ENCODE measurements at regions not wholly inside any gene's neighbourhood (a gene's known extent, or its start where the extent isn't known, plus 50 kb on each side); places are given as distances from the start of the nearest gene placed in this dataset.

- TF ChIP-seq, protein P1, sequence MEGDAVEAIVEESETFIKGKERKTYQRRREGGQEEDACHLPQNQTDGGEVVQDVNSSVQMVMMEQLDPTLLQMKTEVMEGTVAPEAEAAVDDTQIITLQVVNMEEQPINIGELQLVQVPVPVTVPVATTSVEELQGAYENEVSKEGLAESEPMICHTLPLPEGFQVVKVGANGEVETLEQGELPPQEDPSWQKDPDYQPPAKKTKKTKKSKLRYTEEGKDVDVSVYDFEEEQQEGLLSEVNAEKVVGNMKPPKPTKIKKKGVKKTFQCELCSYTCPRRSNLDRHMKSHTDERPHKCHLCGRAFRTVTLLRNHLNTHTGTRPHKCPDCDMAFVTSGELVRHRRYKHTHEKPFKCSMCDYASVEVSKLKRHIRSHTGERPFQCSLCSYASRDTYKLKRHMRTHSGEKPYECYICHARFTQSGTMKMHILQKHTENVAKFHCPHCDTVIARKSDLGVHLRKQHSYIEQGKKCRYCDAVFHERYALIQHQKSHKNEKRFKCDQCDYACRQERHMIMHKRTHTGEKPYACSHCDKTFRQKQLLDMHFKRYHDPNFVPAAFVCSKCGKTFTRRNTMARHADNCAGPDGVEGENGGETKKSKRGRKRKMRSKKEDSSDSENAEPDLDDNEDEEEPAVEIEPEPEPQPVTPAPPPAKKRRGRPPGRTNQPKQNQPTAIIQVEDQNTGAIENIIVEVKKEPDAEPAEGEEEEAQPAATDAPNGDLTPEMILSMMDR (IDR thresholded peaks at IDR 0.05), result no peak
- Histone ChIP-seq H3K4me3 (no peak overlapping the region), H3K27ac (no peak overlapping the region), H3K4me1 (no peaks in the 10 kb centered on the region), H3K27me3 (ENCODE audit: insufficient read depth in 3 of 3, low read length in 2 of 3) (no peaks in the 10 kb centered on the region), H3K36me3 (ENCODE audit: insufficient read depth in 1 of 2, low read depth in 1 of 2) (no peaks in the 10 kb centered on the region), H3K9me3 (no peaks in the 10 kb centered on the region)
- DNase-seq (no peak), ATAC-seq (no peak)
- intact Hi-C loops (cut with DNase I), result no loop called here
- 85 to 93% (median 90%) methylated on average over 4 of the region's 4 CpGs for WGBS, 3 donors
Measured at GRCh38 chr14:37899365-37899764, 303.9 kb downstream of the TTC6 start.

GRCh38 chr14:37900561-37900960, 305.1 kb downstream of the TTC6 start:
- Histone ChIP-seq H3K9me3 (no peaks in the 10 kb centered on the region), H3K27me3 (ENCODE audit: insufficient read depth in 3 of 3, low read length in 2 of 3) (no peaks in the 10 kb centered on the region), H3K4me1 (no peaks in the 10 kb centered on the region), H3K27ac (no peak overlapping the region), H3K4me3 (no peak overlapping the region), H3K36me3 (ENCODE audit: insufficient read depth in 1 of 2, low read depth in 1 of 2) (no peaks in the 10 kb centered on the region)
- WGBS, 3 donors, result 91 to 98% (median 93%) methylated on average over 1 of the region's 1 CpG
- intact Hi-C loops (cut with DNase I), result loop anchor here (5.0 to 10.0 kb wide), 3 partner anchors 967 to 1117 kb away; no protein-coding TSS in a partner anchor
- TF ChIP-seq, protein P1 (IDR thresholded peaks at IDR 0.05), result no peak
- ATAC-seq (no peak), DNase-seq (no peak)

GRCh38 chr14:37901978-37902377, 305.7 kb upstream of the SSTR1 start:
- H3K4me1 ChIP-seq, result no peaks in the 10 kb centered on the region
- no peaks in the 10 kb centered on the region for H3K36me3 ChIP-seq (ENCODE audit: insufficient read depth in 1 of 2, low read depth in 1 of 2)
- no peaks in the 10 kb centered on the region for H3K27me3 ChIP-seq (ENCODE audit: insufficient read depth in 3 of 3, low read length in 2 of 3)
- intact Hi-C loops (cut with DNase I), result loop anchor here (5.0 to 10.0 kb wide), 3 partner anchors 965 to 1115 kb away; no protein-coding TSS in a partner anchor
- TF ChIP-seq, protein P1 (IDR thresholded peaks at IDR 0.05), result no peak
- WGBS, 3 donors, result 48 to 58% (median 52%) methylated on average over 6 of the region's 6 CpGs
- DNase-seq, result peak; percentile 47 to 67
- H3K27ac ChIP-seq, result no peak overlapping the region
- H3K9me3 ChIP-seq, result no peaks in the 10 kb centered on the region
- H3K4me3 ChIP-seq, result peak overlapping the region; percentile 9
- peak in 3 of 4 donors; percentile 37 to 78 (median 70) for ATAC-seq

DNA sequence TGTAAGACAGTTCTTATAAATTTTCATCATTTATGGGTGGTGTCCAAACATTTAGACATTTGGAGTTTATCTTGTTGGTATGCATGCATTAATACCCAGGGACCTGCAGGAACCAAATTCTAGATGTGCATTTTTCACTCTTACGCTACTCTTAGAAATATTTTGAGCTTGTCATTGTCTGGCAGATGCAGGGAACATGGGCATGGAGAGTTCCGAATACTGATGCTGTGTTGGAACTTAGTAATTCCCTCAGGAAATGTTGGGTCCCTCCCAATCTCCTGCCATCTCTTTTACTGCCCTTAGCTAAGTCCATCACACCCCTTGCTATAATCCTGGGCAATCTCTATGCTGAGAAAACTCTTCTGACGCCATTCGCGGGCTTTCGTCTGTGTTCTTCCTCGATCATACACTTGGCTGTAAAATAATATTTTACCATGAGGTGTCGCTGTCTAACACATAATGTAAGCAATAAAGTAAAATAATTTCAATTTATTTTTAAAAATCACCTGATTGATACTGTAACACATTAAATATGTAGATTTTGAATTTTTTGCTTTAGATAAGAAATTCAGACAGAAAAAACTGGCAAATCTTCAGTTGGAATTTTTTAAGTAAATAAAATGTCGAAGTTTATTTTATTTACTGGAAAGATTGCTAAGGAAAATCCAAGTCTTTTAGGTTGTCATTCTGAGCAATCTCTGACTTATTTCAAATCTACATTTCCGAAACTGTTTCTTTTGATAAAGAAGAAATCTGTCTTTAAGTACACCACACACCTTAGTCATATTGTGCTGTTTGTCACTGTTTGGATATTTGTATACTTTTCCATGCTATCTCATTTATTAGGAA, 304.1 kb upstream of the SSTR1 start:
- Histone ChIP-seq H3K4me3 (no peak overlapping the region), H3K27me3 (ENCODE audit: insufficient read depth in 3 of 3, low read length in 2 of 3) (no peaks in the 10 kb centered on the region), H3K9me3 (no peaks in the 10 kb centered on the region), H3K4me1 (no peaks in the 10 kb centered on the region), H3K36me3 (ENCODE audit: insufficient read depth in 1 of 2, low read depth in 1 of 2) (no peaks in the 10 kb centered on the region), H3K27ac (no peak overlapping the region)
- no peak for DNase-seq
- TF ChIP-seq, protein P1 (IDR thresholded peaks at IDR 0.05), result peak; percentile 67
- 22 to 28% (median 28%) methylated on average over 10 of the region's 10 CpGs for WGBS, 3 donors
- intact Hi-C loops (cut with DNase I), result loop anchor here (1.0 to 10.0 kb wide), 4 partner anchors 964 to 1114 kb away; no protein-coding TSS in a partner anchor
- no peak for ATAC-seq

Data from psoas muscle (tissue), 7 donors.